Hepatocyte (in vitro differentiated cells): ENCODE measurements at regions not wholly inside any gene's neighbourhood (a gene's known extent, or its start where the extent isn't known, plus 50 kb on each side); places are given as distances from the start of the nearest gene placed in this dataset.

ENCODE experiments used
- CTCF ChIP-seq: fragments of 200-600 bp; sonication (generic); IDR thresholded peaks from 2 replicates; pipeline ENCODE4 v1.5.1; 2016; ENCODE audit warnings: antibody characterized with exemption, mild to moderate bottlenecking; ENCODE audit not compliant: poor library complexity
- EZH2 ChIP-seq: fragments of 200-600 bp; sonication (generic); IDR thresholded peaks from 2 replicates; pipeline ENCODE4 v1.6.1; 2016; ENCODE audit warnings: antibody characterized with exemption, mild to moderate bottlenecking, borderline replicate concordance

GRCh38 chr2:4522498-4523421 is 819.4 kb downstream of the DCDC2C start:
- TF ChIP-seq CTCF (no peak), EZH2 (no peak)
